HEK293 (cell line): ENCODE measurements at regions not wholly inside any gene's neighbourhood (a gene's known extent, or its start where the extent isn't known, plus 50 kb on each side); places are given as distances from the start of the nearest gene placed in this dataset.

Experiments
- CTCF ChIA-PET: fragments of 350-600 bp; formaldehyde crosslinking; extraction: SDS; loops from one replicate; lab custom pipeline; 2021; ENCODE audit warnings: antibody characterized with exemption; lab: Yijun Ruan, JAX
- POLR2A ChIA-PET: fragments of 300-600 bp; formaldehyde crosslinking; extraction: SDS; loops from one replicate; lab custom pipeline; 2020; ENCODE audit warnings: antibody characterized with exemption, inconsistent platforms; lab: Yijun Ruan, JAX
- H3K27ac ChIP-seq: fragments of 200-500 bp; sonication (Bioruptor generic); 2 replicates; pipeline ENCODE4 v1.5.1; 2014; ENCODE audit warnings: low read depth, low read length, control low read depth, inconsistent platforms; ENCODE audit errors: extremely low read depth
- H3K36me3 ChIP-seq, 2 experiments: fragments of 200-500 bp in 1 of 2; sonication (Bioruptor generic) in 1 of 2; 1 replicate in 1 of 2; 2 replicates in 1 of 2; pipeline ENCODE4 v1.5.1; 2014 to 2017; ENCODE audit warnings: inconsistent platforms in 2 of 2, low read length in 2 of 2; ENCODE audit not compliant: control insufficient read depth in 2 of 2, insufficient read depth in 1 of 2
- H3K4me1 ChIP-seq: fragments of 200-500 bp; sonication (Bioruptor generic); 2 replicates; pipeline ENCODE4 v1.5.1; 2014; ENCODE audit warnings: mild to moderate bottlenecking, low read length, inconsistent platforms; ENCODE audit not compliant: control insufficient read depth, insufficient read depth
- H3K4me3 ChIP-seq: 2 replicates; pipeline ENCODE4 v1.5.1; 2011; ENCODE audit warnings: low read depth, mild to moderate bottlenecking, control low read depth, low read length, moderate library complexity
- H3K9me3 ChIP-seq: fragments of 200-500 bp; sonication (Bioruptor generic); 2 replicates; pipeline ENCODE4 v1.5.1; 2014; ENCODE audit warnings: low read depth, low read length, inconsistent platforms; ENCODE audit not compliant: control insufficient read depth, insufficient read depth
- ATF2 ChIP-seq: fragments of 450-650 bp; formaldehyde crosslinking; IDR thresholded peaks from 2 replicates; pipeline ENCODE4 v1.5.1; 2016; ENCODE audit warnings: missing biosample characterization, missing genetic modification characterization, low read depth
- PBX3 ChIP-seq: sonication (generic); formaldehyde crosslinking; IDR thresholded peaks from 2 replicates; pipeline ENCODE4 v1.8.1; 2022; ENCODE audit warnings: mild to moderate bottlenecking, moderate library complexity, missing genetic modification reagents
- PRDM6 ChIP-seq: fragments of 450-650 bp; formaldehyde crosslinking; IDR thresholded peaks from 2 replicates; pipeline ENCODE4 v1.5.1; 2017; ENCODE audit warnings: missing biosample characterization, missing genetic modification characterization
- ZNF133 ChIP-seq: fragments of 450-650 bp; formaldehyde crosslinking; IDR thresholded peaks from 2 replicates; pipeline ENCODE4 v1.5.1; 2016; ENCODE audit warnings: missing biosample characterization, missing genetic modification characterization
- ZNF211 ChIP-seq: fragments of 450-650 bp; formaldehyde crosslinking; IDR thresholded peaks from 2 replicates; pipeline ENCODE4 v1.5.1; 2016; ENCODE audit warnings: low read depth, missing biosample characterization, missing genetic modification characterization
- ZNF280C ChIP-seq: fragments of 450-650 bp; formaldehyde crosslinking; IDR thresholded peaks from 2 replicates; pipeline ENCODE4 v1.5.1; 2016; ENCODE audit warnings: missing biosample characterization, missing genetic modification characterization
- ZNF280D ChIP-seq: fragments of 450-650 bp; formaldehyde crosslinking; IDR thresholded peaks from 2 replicates; pipeline ENCODE4 v1.5.1; 2016; ENCODE audit warnings: missing biosample characterization, missing genetic modification characterization
- ZNF354C ChIP-seq: fragments of 450-650 bp; formaldehyde crosslinking; IDR thresholded peaks from 2 replicates; pipeline ENCODE4 v1.5.1; 2016; ENCODE audit warnings: missing biosample characterization, missing genetic modification characterization, low read depth, borderline replicate concordance
- ZNF48 ChIP-seq: fragments of 450-650 bp; formaldehyde crosslinking; IDR thresholded peaks from 2 replicates; pipeline ENCODE4 v1.5.1; 2016; ENCODE audit warnings: missing biosample characterization, missing genetic modification characterization
- ZNF488 ChIP-seq: fragments of 450-650 bp; formaldehyde crosslinking; IDR thresholded peaks from 2 replicates; pipeline ENCODE4 v1.5.1; 2016; ENCODE audit warnings: missing biosample characterization, missing genetic modification characterization
- ZNF518A ChIP-seq: fragments of 450-650 bp; formaldehyde crosslinking; conservative IDR thresholded peaks from 2 replicates; pipeline ENCODE4 v1.5.1; 2016; ENCODE audit warnings: low read depth, missing biosample characterization, missing genetic modification characterization
- ZNF555 ChIP-seq: fragments of 450-650 bp; formaldehyde crosslinking; conservative IDR thresholded peaks from 2 replicates; pipeline ENCODE4 v1.5.1; 2017; ENCODE audit warnings: missing biosample characterization, mild to moderate bottlenecking, missing genetic modification characterization, inconsistent platforms
- ZNF692 ChIP-seq: fragments of 450-650 bp; formaldehyde crosslinking; IDR thresholded peaks from 2 replicates; pipeline ENCODE4 v1.5.1; 2016; ENCODE audit warnings: missing biosample characterization, missing genetic modification characterization
- ZNF707 ChIP-seq: fragments of 450-650 bp; formaldehyde crosslinking; IDR thresholded peaks from 2 replicates; pipeline ENCODE4 v1.5.1; 2016; ENCODE audit warnings: missing biosample characterization, missing genetic modification characterization

GRCh38 chr1:80926531-80926930 lies 874.2 kb upstream of the ADGRL2 start:
- POLR2A ChIA-PET, result no interaction called here
- Histone ChIP-seq H3K9me3 (no peaks in the 10 kb centered on the region), H3K4me3 (no peak overlapping the region), H3K4me1 (no peaks in the 10 kb centered on the region)
- CTCF ChIA-PET, result no interaction called here
- no peak for TF ChIP-seq ZNF280D (tag by site-specific recombination)
- TF ChIP-seq ZNF211 (tag by site-specific recombination), result no peak
- no peak for TF ChIP-seq ZNF518A (tag by site-specific recombination)
- TF ChIP-seq ZNF280C (tag by site-specific recombination), result no peak
- TF ChIP-seq ZNF692 (tag by site-specific recombination), result no peak
- no peak for TF ChIP-seq PRDM6
- no peak for TF ChIP-seq ZNF488 (tag by site-specific recombination)
- no peak for TF ChIP-seq ZNF555
- TF ChIP-seq ZNF133 (tag by site-specific recombination), result no peak
- no peak for TF ChIP-seq ZNF707 (tag by site-specific recombination)
- TF ChIP-seq PBX3, result no peak
- TF ChIP-seq ZNF354C (tag by site-specific recombination), result no peak
- TF ChIP-seq ATF2 (tag by site-specific recombination), result no peak
- TF ChIP-seq ZNF48, result no peak
- TF ChIP-seq, all 188 proteins: peak for 0
- Histone ChIP-seq H3K36me3 (no peaks in the 10 kb centered on the region), H3K27ac (no peak overlapping the region)
